AG04450 (cell line): ENCODE measurements at regions not wholly inside any gene's neighbourhood (a gene's known extent, or its start where the extent isn't known, plus 50 kb on each side); places are given as distances from the start of the nearest gene placed in this dataset.

ENCODE experiments used
- CTCF ChIA-PET: fragments of 300-600, 350-600 bp; formaldehyde crosslinking; extraction: SDS; loops from one replicate; lab custom pipeline; 2022; ENCODE audit warnings: antibody characterized with exemption, inconsistent platforms; lab: Charles Lee
- POLR2A ChIA-PET: fragments of 350-600 bp; formaldehyde crosslinking; extraction: SDS; loops from one replicate; lab custom pipeline; 2021; ENCODE audit warnings: antibody characterized with exemption, inconsistent platforms; lab: Yijun Ruan, JAX
- DNase-seq: peaks from one replicate; pipeline ENCODE4 v3.0.0-alpha.2; 2011; ENCODE audit warnings: low read depth, low spot score
- H3K27ac ChIP-seq: one replicate; pipeline ENCODE4 v1.5.1; 2012; ENCODE audit warnings: low read depth, low read length, control low read depth
- H3K27me3 ChIP-seq: one replicate; pipeline ENCODE4 v1.6.0; 2012; ENCODE audit warnings: low read length; ENCODE audit not compliant: control insufficient read depth, insufficient read depth
- H3K4me3 ChIP-seq: 2 replicates; pipeline ENCODE4 v1.5.1; 2011; ENCODE audit warnings: mild to moderate bottlenecking, low read depth, low read length, control low read depth
- H3K9me3 ChIP-seq: 2 replicates; pipeline ENCODE4 v1.5.1; 2012; ENCODE audit warnings: low read length; ENCODE audit not compliant: control insufficient read depth, insufficient read depth
- TF ChIP-seq, protein P1 (sequence below): IDR thresholded peaks from 2 replicates; pipeline ENCODE4 v1.5.1; 2011; ENCODE audit warnings: low read depth, low read length, control low read depth, inconsistent platforms

DNA sequence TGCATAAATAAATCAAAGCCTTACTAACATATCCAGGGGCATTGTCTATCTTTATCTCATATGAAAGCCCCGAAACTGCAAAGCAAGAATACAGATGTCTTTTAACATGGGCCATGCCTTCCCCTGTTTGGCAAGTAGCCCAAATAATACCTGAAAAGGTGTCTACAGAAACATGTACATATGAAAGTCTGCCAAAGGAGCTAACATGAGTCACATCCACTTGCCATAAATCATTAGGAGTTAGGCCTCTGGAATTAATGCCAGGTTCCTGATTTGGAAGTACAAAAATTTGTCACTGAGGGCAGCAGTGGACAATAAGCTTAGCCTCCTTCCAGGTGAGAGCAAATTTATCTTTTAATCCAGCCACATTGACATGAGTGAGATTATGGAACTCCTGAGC, 85.5 kb upstream of the PGR start:
- Histone ChIP-seq H3K4me3 (no peak overlapping the region), H3K9me3 (no peaks in the 10 kb centered on the region), H3K27ac (no peak overlapping the region), H3K27me3 (no peaks in the 10 kb centered on the region)
- POLR2A ChIA-PET: no interaction called here
- no peak for DNase-seq
- TF ChIP-seq, protein P1, sequence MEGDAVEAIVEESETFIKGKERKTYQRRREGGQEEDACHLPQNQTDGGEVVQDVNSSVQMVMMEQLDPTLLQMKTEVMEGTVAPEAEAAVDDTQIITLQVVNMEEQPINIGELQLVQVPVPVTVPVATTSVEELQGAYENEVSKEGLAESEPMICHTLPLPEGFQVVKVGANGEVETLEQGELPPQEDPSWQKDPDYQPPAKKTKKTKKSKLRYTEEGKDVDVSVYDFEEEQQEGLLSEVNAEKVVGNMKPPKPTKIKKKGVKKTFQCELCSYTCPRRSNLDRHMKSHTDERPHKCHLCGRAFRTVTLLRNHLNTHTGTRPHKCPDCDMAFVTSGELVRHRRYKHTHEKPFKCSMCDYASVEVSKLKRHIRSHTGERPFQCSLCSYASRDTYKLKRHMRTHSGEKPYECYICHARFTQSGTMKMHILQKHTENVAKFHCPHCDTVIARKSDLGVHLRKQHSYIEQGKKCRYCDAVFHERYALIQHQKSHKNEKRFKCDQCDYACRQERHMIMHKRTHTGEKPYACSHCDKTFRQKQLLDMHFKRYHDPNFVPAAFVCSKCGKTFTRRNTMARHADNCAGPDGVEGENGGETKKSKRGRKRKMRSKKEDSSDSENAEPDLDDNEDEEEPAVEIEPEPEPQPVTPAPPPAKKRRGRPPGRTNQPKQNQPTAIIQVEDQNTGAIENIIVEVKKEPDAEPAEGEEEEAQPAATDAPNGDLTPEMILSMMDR: no peak
- CTCF ChIA-PET: no interaction called here

DNA sequence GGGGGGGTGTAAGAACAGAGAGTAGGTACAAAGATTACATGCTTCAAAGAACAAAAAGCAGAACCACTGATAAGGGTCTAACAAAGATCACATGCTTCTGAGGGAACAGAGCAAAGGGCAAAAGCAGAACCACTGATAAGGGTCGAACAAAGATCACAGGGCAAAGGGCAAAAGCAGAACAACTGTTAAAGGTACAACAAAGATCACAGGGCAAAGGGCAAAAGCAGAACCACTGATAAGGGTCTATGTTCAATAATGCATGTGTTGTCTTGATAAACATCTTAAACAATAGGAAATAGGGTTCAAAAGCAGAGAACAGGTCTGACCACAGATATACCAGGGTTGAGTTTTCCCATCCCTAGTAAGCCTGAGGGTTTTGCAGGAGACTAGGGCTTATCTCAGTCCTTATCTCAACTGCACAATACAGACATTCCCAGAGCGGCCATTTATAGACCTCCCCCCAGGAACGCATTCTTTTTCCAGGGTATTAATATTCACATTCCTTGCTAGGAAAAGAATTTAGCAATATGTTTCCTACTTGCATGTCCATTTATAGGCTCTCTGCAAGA, 81.9 kb upstream of the PGR start:
- Histone ChIP-seq H3K27me3 (no peaks in the 10 kb centered on the region), H3K9me3 (no peaks in the 10 kb centered on the region), H3K27ac (no peak overlapping the region), H3K4me3 (no peak overlapping the region)
- DNase-seq: no peak
- ChIA-PET POLR2A (no interaction called here), CTCF (no interaction called here)
- TF ChIP-seq, protein P1: no peak

DNA sequence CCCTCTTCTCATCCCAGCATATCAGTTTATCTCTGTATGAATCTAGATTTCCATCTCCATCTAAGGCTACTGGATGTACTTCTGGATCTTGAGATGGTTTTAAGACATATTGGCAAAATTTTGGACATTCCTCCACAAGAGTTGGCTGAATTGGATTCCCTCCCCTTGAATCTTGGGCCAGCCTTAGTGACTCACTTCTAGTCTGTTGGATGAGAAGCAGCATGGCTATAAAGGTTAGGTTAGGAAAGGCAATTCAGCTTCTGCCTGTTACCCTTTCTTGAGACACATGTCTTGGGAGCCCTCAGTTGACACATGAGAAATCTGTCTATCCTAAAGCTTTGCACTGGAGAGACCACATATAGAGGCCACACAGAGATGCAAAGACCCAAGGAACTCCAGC, 73.0 kb upstream of the PGR start:
- Histone ChIP-seq H3K9me3 (no peaks in the 10 kb centered on the region), H3K4me3 (no peak overlapping the region), H3K27me3 (no peaks in the 10 kb centered on the region), H3K27ac (no peak overlapping the region)
- ChIA-PET POLR2A (no interaction called here), CTCF (no interaction called here)
- DNase-seq: no peak
- TF ChIP-seq, protein P1: no peak

GRCh38 chr11:101199416-101199815, 69.8 kb upstream of the PGR start:
- no peak for DNase-seq
- no peaks in the 10 kb centered on the region for H3K9me3 ChIP-seq
- ChIA-PET POLR2A (no interaction called here), CTCF (no interaction called here)
- no peaks in the 10 kb centered on the region for H3K27me3 ChIP-seq
- H3K4me3 ChIP-seq: no peak overlapping the region
- TF ChIP-seq, protein P1: no peak
- H3K27ac ChIP-seq: no peak overlapping the region

- TF ChIP-seq, protein P1: no peak
- Histone ChIP-seq H3K4me3 (no peak overlapping the region), H3K27me3 (no peaks in the 10 kb centered on the region), H3K9me3 (no peaks in the 10 kb centered on the region), H3K27ac (no peak overlapping the region)
- ChIA-PET CTCF (no interaction called here), POLR2A (no interaction called here)
- no peak for DNase-seq
These were observed 65.7 kb upstream of the PGR start for GRCh38 chr11:101195294-101195693.
